ENCODE measurements at regions not wholly inside any gene's neighbourhood (a gene's known extent, or its start where the extent isn't known, plus 50 kb on each side); places are given as distances from the start of the nearest gene placed in this dataset.

GRCh38 chr6:43912598-43913371 lies 142.8 kb downstream of the VEGFA start:
- 92% methylated on average over 7 of the region's 14 CpGs for WGBS
- no peak for TF ChIP-seq EP300 (IDR thresholded peaks at IDR 0.05)
- no peak for TF ChIP-seq POLR2AphosphoS5 (IDR thresholded peaks at IDR 0.05)
- no peak for TF ChIP-seq POLR2A (IDR thresholded peaks at IDR 0.05)
- TF ChIP-seq CTCF (IDR thresholded peaks at IDR 0.05), result no peak
- no peak for DNase-seq (ENCODE audit: low spot score in 2 of 2)
- Histone ChIP-seq H3K9me3 (no peaks in the 10 kb centered on the region), H3K4me1 (peaks cover 3% of the 10 kb centered on the region), H3K36me3 (no peaks in the 10 kb centered on the region), H3K4me3 (no peak overlapping the region), H3K27ac (no peak overlapping the region), H3K27me3 (no peaks in the 10 kb centered on the region)

- H3K9me3 ChIP-seq, result no peaks in the 10 kb centered on the region
- no peak overlapping the region for H3K27ac ChIP-seq
- no peaks in the 10 kb centered on the region for H3K36me3 ChIP-seq
- DNase-seq (ENCODE audit: low spot score in 2 of 2), result no peak
- peaks cover 3% of the 10 kb centered on the region for H3K4me1 ChIP-seq
- 89% methylated on average over 7 of the region's 7 CpGs for WGBS
- no peak overlapping the region for H3K4me3 ChIP-seq
- peaks cover under 1% of the 10 kb centered on the region for H3K27me3 ChIP-seq
- no peak for TF ChIP-seq EP300 (IDR thresholded peaks at IDR 0.05)
- no peak for TF ChIP-seq CTCF (IDR thresholded peaks at IDR 0.05)
- no peak for TF ChIP-seq POLR2A (IDR thresholded peaks at IDR 0.05)
- no peak for TF ChIP-seq POLR2AphosphoS5 (IDR thresholded peaks at IDR 0.05)
Measured at GRCh38 chr6:43912116-43912577, 142.1 kb downstream of the VEGFA start.

GRCh38 chr6:43911354-43912115 lies 141.5 kb downstream of the VEGFA start:
- Histone ChIP-seq H3K9me3 (no peaks in the 10 kb centered on the region), H3K27ac (no peak overlapping the region), H3K36me3 (no peaks in the 10 kb centered on the region), H3K4me3 (no peak overlapping the region), H3K4me1 (peaks cover 3% of the 10 kb centered on the region), H3K27me3 (peaks cover 2% of the 10 kb centered on the region)
- no peak for DNase-seq (ENCODE audit: low spot score in 2 of 2)
- TF ChIP-seq EP300 (IDR thresholded peaks at IDR 0.05) (no peak), CTCF (IDR thresholded peaks at IDR 0.05) (no peak), POLR2AphosphoS5 (IDR thresholded peaks at IDR 0.05) (no peak), POLR2A (IDR thresholded peaks at IDR 0.05) (no peak)
- WGBS, result 87% methylated on average over 8 of the region's 8 CpGs

GRCh38 chr6:43910638-43911353 lies 140.8 kb downstream of the VEGFA start:
- Histone ChIP-seq H3K9me3 (no peaks in the 10 kb centered on the region), H3K4me1 (peaks cover 3% of the 10 kb centered on the region), H3K36me3 (no peaks in the 10 kb centered on the region), H3K27me3 (peaks cover 2% of the 10 kb centered on the region), H3K27ac (no peak overlapping the region), H3K4me3 (no peak overlapping the region)
- no peak for TF ChIP-seq CTCF (IDR thresholded peaks at IDR 0.05)
- TF ChIP-seq EP300 (IDR thresholded peaks at IDR 0.05), result no peak
- TF ChIP-seq POLR2A (IDR thresholded peaks at IDR 0.05), result no peak
- no peak for TF ChIP-seq POLR2AphosphoS5 (IDR thresholded peaks at IDR 0.05)
- no peak for DNase-seq (ENCODE audit: low spot score in 2 of 2)
- WGBS, result 58% methylated on average over 6 of the region's 6 CpGs
